ENCODE measurements at regions not wholly inside any gene's neighbourhood (a gene's known extent, or its start where the extent isn't known, plus 50 kb on each side); places are given as distances from the start of the nearest gene placed in this dataset.

DNA sequence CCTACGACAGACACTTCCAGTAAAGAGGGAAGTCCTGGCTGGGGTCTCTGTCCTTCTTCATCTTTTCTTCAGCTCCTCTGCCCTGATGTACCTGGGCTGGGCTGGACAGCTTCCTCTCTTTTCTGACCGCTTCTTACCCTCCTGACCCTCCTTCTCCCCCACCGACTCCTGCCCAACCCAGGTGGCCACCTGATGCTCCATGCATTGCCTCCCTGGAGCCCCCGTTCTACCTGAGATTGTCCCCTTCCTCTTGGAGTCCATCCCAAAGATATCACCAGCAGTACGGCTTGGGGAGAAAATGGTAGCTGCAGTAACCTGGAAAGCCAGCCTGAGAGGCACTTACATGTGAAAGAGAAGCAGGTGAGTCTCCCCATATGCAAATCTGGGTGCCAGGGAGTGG is 566.3 kb downstream of the TCERG1L start:
- TF ChIP-seq, protein P1, sequence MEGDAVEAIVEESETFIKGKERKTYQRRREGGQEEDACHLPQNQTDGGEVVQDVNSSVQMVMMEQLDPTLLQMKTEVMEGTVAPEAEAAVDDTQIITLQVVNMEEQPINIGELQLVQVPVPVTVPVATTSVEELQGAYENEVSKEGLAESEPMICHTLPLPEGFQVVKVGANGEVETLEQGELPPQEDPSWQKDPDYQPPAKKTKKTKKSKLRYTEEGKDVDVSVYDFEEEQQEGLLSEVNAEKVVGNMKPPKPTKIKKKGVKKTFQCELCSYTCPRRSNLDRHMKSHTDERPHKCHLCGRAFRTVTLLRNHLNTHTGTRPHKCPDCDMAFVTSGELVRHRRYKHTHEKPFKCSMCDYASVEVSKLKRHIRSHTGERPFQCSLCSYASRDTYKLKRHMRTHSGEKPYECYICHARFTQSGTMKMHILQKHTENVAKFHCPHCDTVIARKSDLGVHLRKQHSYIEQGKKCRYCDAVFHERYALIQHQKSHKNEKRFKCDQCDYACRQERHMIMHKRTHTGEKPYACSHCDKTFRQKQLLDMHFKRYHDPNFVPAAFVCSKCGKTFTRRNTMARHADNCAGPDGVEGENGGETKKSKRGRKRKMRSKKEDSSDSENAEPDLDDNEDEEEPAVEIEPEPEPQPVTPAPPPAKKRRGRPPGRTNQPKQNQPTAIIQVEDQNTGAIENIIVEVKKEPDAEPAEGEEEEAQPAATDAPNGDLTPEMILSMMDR (IDR thresholded peaks at IDR 0.05): no peak
- TF ChIP-seq POLR2A (IDR thresholded peaks at IDR 0.05): no peak
